Endodermal cell (in vitro differentiated cells): ENCODE measurements at regions not wholly inside any gene's neighbourhood (a gene's known extent, or its start where the extent isn't known, plus 50 kb on each side); places are given as distances from the start of the nearest gene placed in this dataset.
A peak's percentile ranks its signal among the peaks of the same experiment; 100 is the strongest.

ENCODE experiments used
- DNase-seq: peaks from one replicate; pipeline ENCODE4 v3.0.0-alpha.2; 2017
- H3K27ac ChIP-seq: 2 replicates; pipeline ENCODE4 v1.5.1; 2013; ENCODE audit warnings: mild to moderate bottlenecking, low read depth, low read length, moderate library complexity
- H3K27me3 ChIP-seq: 2 replicates; pipeline ENCODE4 v1.6.1; 2013; ENCODE audit warnings: mild to moderate bottlenecking, low read length, moderate library complexity; ENCODE audit not compliant: insufficient read depth, control insufficient read depth, poor library complexity, severe bottlenecking
- H3K36me3 ChIP-seq: 2 replicates; pipeline ENCODE4 v1.7.0; 2013; ENCODE audit warnings: mild to moderate bottlenecking, low read length, moderate library complexity; ENCODE audit not compliant: control insufficient read depth, insufficient read depth
- H3K4me1 ChIP-seq: one replicate; pipeline ENCODE4 v1.7.0; 2013; ENCODE audit warnings: low read length; ENCODE audit not compliant: control insufficient read depth, insufficient read depth
- H3K4me3 ChIP-seq: 2 replicates; pipeline ENCODE4 v1.5.1; 2013; ENCODE audit warnings: mild to moderate bottlenecking, low read length, moderate library complexity
- H3K9ac ChIP-seq: 2 replicates; pipeline ENCODE4 v1.6.1; 2013; ENCODE audit warnings: mild to moderate bottlenecking, low read length, moderate library complexity; ENCODE audit not compliant: poor library complexity, severe bottlenecking; ENCODE audit errors: extremely low read depth
- H3K9me3 ChIP-seq: 2 replicates; pipeline ENCODE4 v1.6.1; 2013; ENCODE audit warnings: mild to moderate bottlenecking, low read length, moderate library complexity; ENCODE audit not compliant: control insufficient read depth
- H3K27ac Mint-ChIP-seq: 2 replicates; pipeline ENCODE4 v1.8.0; 2020; ENCODE audit warnings: mixed read lengths
- H3K27me3 Mint-ChIP-seq: 2 replicates; pipeline ENCODE4 v1.8.0; 2021; ENCODE audit warnings: mild to moderate bottlenecking, mixed read lengths; ENCODE audit not compliant: insufficient read depth
- H3K36me3 Mint-ChIP-seq: 2 replicates; pipeline ENCODE4 v1.8.0; 2020; ENCODE audit warnings: low read depth, mixed read lengths
- H3K4me1 Mint-ChIP-seq: 2 replicates; pipeline ENCODE4 v1.8.0; 2020; ENCODE audit warnings: mixed read lengths
- H3K4me3 Mint-ChIP-seq: 2 replicates; pipeline ENCODE4 v1.8.0; 2020; ENCODE audit warnings: mild to moderate bottlenecking, moderate library complexity, mixed read lengths
- H3K9me3 Mint-ChIP-seq: 2 replicates; pipeline ENCODE4 v1.8.0; 2020; ENCODE audit warnings: mild to moderate bottlenecking, mixed read lengths
- CTCF ChIP-seq: fragments of 200-600 bp; sonication (generic); conservative IDR thresholded peaks from 2 replicates; pipeline ENCODE4 v1.5.0; 2021; ENCODE audit warnings: antibody characterized with exemption, mild to moderate bottlenecking
- whole genome bisulfite sequencing, 2 experiments: methylation state at CpG; one replicate each; pipeline versions ENCODE4 v1.1.5 to v1.1.7; 2013; ENCODE audit warnings: missing lambda C conversion rate in 2 of 2, mixed read lengths in 1 of 2; ENCODE audit not compliant: insufficient coverage in 1 of 2, insufficient read length in 1 of 2; 5-methylcytosine and 5-hydroxymethylcytosine counted together

GRCh38 chr3:76171647-76172046, 386.3 kb upstream of the ZNF717 start:
- H3K9me3 Mint-ChIP-seq, result no peaks in the 10 kb centered on the region
- peak overlapping the region; percentile 17 for H3K27ac Mint-ChIP-seq
- Histone ChIP-seq H3K9me3 (no peaks in the 10 kb centered on the region), H3K4me3 (no peak overlapping the region), H3K27me3 (no peaks in the 10 kb centered on the region), H3K36me3 (no peaks in the 10 kb centered on the region), H3K27ac (no peak overlapping the region), H3K9ac (no peak overlapping the region), H3K4me1 (no peaks in the 10 kb centered on the region)
- no peak for TF ChIP-seq CTCF
- 93 to 100% methylated on average over 1 to 3 of the region's 3 CpGs for WGBS, 2 experiments
- DNase-seq, result no peak
- no peaks in the 10 kb centered on the region for H3K36me3 Mint-ChIP-seq
- peaks cover 2% of the 10 kb centered on the region for H3K4me1 Mint-ChIP-seq
- no peak overlapping the region for H3K4me3 Mint-ChIP-seq
- H3K27me3 Mint-ChIP-seq, result no peaks in the 10 kb centered on the region

DNA sequence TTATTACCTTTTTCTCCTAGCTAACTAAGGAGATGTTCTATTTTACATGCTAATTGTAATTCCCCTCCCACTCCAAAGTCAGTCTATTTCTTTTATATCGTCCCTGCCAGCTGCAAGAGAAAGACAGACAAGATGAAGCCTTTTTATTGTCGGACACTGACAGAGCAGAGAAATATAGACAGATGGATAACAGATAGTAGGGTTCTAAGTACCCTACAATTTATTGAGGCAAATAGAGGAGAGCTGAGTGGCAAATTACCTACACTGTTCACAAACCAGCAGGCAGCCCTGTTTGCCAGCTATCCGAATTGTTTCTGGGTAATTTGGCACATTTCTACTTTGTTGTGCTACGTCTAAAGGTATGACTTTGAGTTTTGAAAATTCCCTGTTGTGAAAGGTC, 392.3 kb upstream of the ZNF717 start:
- Mint-ChIP-seq H3K36me3 (no peaks in the 10 kb centered on the region), H3K27ac (no peak overlapping the region), H3K27me3 (no peaks in the 10 kb centered on the region), H3K9me3 (no peaks in the 10 kb centered on the region), H3K4me1 (no peaks in the 10 kb centered on the region), H3K4me3 (no peak overlapping the region)
- H3K9me3 ChIP-seq, result no peaks in the 10 kb centered on the region
- TF ChIP-seq CTCF, result no peak
- no peak overlapping the region for H3K4me3 ChIP-seq
- no peak overlapping the region for H3K9ac ChIP-seq
- H3K36me3 ChIP-seq, result no peaks in the 10 kb centered on the region
- no peaks in the 10 kb centered on the region for H3K27me3 ChIP-seq
- 91 to 93% methylated on average over 2 to 4 of the region's 4 CpGs for WGBS, 2 experiments
- H3K4me1 ChIP-seq, result no peaks in the 10 kb centered on the region
- no peak overlapping the region for H3K27ac ChIP-seq
- DNase-seq, result no peak

- no peaks in the 10 kb centered on the region for H3K36me3 Mint-ChIP-seq
- H3K27ac Mint-ChIP-seq, result no peak overlapping the region
- no peak overlapping the region for H3K4me3 Mint-ChIP-seq
These were observed 393.1 kb upstream of the ZNF717 start for GRCh38 chr3:76178412-76178811.

More at GRCh38 chr3:76178412-76178811, 393.1 kb upstream of the ZNF717 start:
- Mint-ChIP-seq H3K9me3 (no peaks in the 10 kb centered on the region), H3K4me1 (no peaks in the 10 kb centered on the region), H3K27me3 (no peaks in the 10 kb centered on the region)
- no peaks in the 10 kb centered on the region for H3K27me3 ChIP-seq
- no peaks in the 10 kb centered on the region for H3K36me3 ChIP-seq
- H3K4me1 ChIP-seq, result no peaks in the 10 kb centered on the region
- H3K27ac ChIP-seq, result no peak overlapping the region
- H3K9ac ChIP-seq, result no peak overlapping the region
- H3K4me3 ChIP-seq, result no peak overlapping the region
- TF ChIP-seq CTCF, result no peak
- H3K9me3 ChIP-seq, result no peaks in the 10 kb centered on the region
- 88 to 100% methylated on average over 3 of the region's 3 CpGs for WGBS, 2 experiments
- DNase-seq, result no peak
